DOHH2 (cell line): ENCODE measurements at regions not wholly inside any gene's neighbourhood (a gene's known extent, or its start where the extent isn't known, plus 50 kb on each side); places are given as distances from the start of the nearest gene placed in this dataset.
"Not testable (repeated sequence)": the region's sequence is repeated elsewhere in the genome, so short reads cannot be mapped to it uniquely, and the experiment has no call there.

Experiments used
- CTCF ChIP-seq: fragments of 200-600 bp; sonication (generic); IDR thresholded peaks from one replicate; pipeline ENCODE4 v1.5.1; 2014; ENCODE audit warnings: antibody characterized with exemption, mild to moderate bottlenecking, low read depth, low read length; ENCODE audit not compliant: poor library complexity, severe bottlenecking
- EZH2phosphoT487 ChIP-seq: fragments of 200-600 bp; sonication (generic); IDR thresholded peaks from 2 replicates; pipeline ENCODE4 v1.6.1; 2017; ENCODE audit warnings: borderline replicate concordance, mild to moderate bottlenecking, antibody characterized with exemption, low read length, moderate library complexity, mixed read lengths

- not testable (repeated sequence) for TF ChIP-seq EZH2phosphoT487, CTCF
Measured at GRCh38 chr1:120243867-120244266, 67.5 kb upstream of the SEC22B start.
